ENCODE measurements at regions not wholly inside any gene's neighbourhood (a gene's known extent, or its start where the extent isn't known, plus 50 kb on each side); places are given as distances from the start of the nearest gene placed in this dataset.

DNA sequence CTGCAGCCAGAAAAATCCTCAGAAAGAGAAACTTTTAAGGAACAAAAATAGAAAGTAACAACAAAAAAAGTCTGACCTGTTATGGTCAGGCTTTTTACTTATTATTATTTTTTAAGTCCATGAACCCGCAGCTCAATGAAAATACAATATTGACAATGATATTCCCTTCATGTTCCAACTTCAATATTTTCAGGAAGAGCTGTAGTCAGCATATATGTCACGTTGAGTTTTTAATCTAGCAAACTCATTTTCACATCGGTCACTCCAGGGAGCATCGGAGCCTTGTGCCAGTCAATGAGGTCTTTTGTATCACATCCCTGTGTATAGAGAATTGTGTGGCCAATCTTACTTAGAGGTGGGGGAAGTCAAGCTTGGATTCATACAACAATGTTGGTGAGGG lies 568.4 kb upstream of the GCFC2 start:
- TF ChIP-seq, protein P1, sequence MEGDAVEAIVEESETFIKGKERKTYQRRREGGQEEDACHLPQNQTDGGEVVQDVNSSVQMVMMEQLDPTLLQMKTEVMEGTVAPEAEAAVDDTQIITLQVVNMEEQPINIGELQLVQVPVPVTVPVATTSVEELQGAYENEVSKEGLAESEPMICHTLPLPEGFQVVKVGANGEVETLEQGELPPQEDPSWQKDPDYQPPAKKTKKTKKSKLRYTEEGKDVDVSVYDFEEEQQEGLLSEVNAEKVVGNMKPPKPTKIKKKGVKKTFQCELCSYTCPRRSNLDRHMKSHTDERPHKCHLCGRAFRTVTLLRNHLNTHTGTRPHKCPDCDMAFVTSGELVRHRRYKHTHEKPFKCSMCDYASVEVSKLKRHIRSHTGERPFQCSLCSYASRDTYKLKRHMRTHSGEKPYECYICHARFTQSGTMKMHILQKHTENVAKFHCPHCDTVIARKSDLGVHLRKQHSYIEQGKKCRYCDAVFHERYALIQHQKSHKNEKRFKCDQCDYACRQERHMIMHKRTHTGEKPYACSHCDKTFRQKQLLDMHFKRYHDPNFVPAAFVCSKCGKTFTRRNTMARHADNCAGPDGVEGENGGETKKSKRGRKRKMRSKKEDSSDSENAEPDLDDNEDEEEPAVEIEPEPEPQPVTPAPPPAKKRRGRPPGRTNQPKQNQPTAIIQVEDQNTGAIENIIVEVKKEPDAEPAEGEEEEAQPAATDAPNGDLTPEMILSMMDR (IDR thresholded peaks at IDR 0.05; ENCODE audit: borderline replicate concordance, extremely low read depth, low read length, poor library complexity, severe bottlenecking), result no peak
- no peak for TF ChIP-seq EZH2 (IDR thresholded peaks at IDR 0.05; ENCODE audit: borderline replicate concordance, low read depth, low read length, severe bottlenecking)
